ENCODE measurements at regions not wholly inside any gene's neighbourhood (a gene's known extent, or its start where the extent isn't known, plus 50 kb on each side); places are given as distances from the start of the nearest gene placed in this dataset.

DNA sequence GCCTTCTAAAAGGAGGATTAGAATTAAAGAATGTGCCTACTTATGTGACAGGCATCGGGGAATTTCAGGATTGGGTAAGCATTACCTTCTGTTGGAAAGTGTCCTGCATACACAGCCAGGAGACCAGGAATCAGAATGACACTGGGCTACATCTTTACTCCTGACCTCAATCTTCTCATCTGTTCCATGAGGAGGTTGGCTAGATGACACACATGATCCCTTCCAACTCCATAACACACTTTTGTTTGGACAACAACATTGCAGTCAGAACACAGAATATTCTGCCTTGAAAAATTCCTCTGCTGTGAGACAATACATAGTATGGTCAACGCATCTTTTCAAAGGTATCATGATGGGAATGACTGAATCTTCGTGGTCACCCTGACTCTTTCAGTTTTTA lies 1281.2 kb upstream of the SORCS1 start:
- no peak for DNase-seq (ENCODE audit: low spot score)

GRCh38 chr10:108443636-108444035 lies 1279.1 kb upstream of the SORCS1 start:
- DNase-seq (ENCODE audit: low spot score), result no peak

- no peak for DNase-seq (ENCODE audit: low spot score)
These were observed 1274.9 kb upstream of the SORCS1 start for GRCh38 chr10:108439397-108439796.

DNA sequence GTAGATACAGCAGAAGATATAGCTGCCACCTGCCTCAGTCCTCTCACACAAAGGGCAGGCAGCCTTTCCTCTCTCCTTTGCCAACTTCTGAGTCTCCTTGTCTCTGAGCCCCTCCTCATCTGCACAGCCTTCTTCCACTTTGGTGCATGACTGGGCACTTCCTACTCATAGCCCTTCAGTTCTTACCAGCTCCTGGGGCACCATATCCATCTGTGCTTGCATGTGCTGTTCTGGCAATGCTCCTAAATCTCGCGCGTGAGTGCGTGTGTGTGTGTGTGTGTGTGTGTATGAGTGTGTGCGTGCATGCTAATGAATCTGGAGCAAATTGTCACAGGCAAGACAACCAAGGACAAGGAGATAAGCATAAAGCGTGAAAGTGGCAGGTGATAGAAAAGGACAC lies 1271.6 kb upstream of the SORCS1 start:
- DNase-seq (ENCODE audit: low spot score), result no peak

- DNase-seq (ENCODE audit: low spot score), result no peak
These were observed 1270.2 kb upstream of the SORCS1 start for GRCh38 chr10:108434559-108435252.

GRCh38 chr10:108427146-108427545 lies 1262.6 kb upstream of the SORCS1 start:
- DNase-seq (ENCODE audit: low spot score), result no peak

DNA sequence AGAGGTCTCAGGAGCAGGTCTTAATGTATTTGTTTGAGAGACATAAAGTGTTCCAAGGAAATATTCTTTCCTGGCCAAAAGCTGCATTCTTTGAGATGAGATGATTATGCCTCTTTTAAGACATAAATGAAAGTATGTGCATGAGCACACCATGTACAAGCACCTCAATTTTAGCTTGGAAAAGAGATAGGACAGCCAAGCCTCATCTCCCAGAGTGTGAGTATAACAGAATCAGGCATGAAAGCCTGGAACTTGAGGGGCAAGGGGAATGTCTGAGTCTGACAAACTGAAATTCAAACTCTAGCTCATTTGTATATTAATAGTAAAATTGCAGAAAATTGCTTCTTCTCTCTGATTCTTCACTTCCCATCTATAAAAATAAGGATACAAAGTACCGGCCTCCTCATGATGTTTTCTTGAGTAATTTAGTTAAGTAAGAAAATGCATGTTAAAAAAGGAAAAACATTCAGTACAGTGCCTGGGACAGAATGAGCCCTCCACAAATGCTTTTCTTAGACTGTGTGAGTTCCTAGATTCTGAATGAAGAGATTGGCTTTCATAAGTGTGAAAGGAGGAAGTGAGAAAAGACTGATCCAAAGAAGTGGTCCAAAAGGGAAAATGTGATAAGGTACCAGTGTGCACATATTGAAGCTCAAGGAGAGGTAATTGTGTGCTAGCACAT lies 1260.9 kb upstream of the SORCS1 start:
- no peak for DNase-seq (ENCODE audit: low spot score)

- no peak for DNase-seq (ENCODE audit: low spot score)
These were observed 1260.2 kb upstream of the SORCS1 start for GRCh38 chr10:108424656-108425055.

GRCh38 chr10:108422286-108422685 lies 1257.8 kb upstream of the SORCS1 start:
- DNase-seq (ENCODE audit: low spot score), result no peak

- no peak for DNase-seq (ENCODE audit: low spot score)
These were observed 1256.8 kb upstream of the SORCS1 start for GRCh38 chr10:108421266-108421665.

- DNase-seq (ENCODE audit: low spot score), result no peak
These were observed 1249.4 kb upstream of the SORCS1 start for GRCh38 chr10:108413954-108414353.

DNA sequence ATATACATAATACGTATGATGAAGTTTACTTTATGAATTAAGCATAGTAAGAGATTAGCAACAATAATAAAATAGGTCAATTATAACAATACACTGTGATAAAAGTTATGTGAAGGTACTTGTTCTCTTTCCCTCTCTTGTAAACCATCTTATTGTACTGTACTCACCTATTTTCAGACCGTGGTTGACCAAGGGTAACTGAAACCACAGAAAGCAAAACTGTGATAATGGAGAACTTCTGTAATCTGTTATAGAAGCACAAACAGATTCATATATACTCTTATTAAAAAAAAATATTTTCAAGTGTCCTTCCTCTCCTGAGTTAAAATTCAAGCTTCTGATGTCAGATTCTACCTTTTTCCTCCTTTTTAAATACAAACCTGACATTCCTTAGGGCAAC lies 1247.8 kb upstream of the SORCS1 start:
- DNase-seq (ENCODE audit: low spot score), result no peak

GRCh38 chr10:108411894-108412293 lies 1247.4 kb upstream of the SORCS1 start:
- DNase-seq (ENCODE audit: low spot score), result no peak

GRCh38 chr10:108411206-108411605 lies 1246.7 kb upstream of the SORCS1 start:
- DNase-seq (ENCODE audit: low spot score), result no peak

GRCh38 chr10:108410236-108410635 lies 1245.7 kb upstream of the SORCS1 start:
- no peak for DNase-seq (ENCODE audit: low spot score)

DNA sequence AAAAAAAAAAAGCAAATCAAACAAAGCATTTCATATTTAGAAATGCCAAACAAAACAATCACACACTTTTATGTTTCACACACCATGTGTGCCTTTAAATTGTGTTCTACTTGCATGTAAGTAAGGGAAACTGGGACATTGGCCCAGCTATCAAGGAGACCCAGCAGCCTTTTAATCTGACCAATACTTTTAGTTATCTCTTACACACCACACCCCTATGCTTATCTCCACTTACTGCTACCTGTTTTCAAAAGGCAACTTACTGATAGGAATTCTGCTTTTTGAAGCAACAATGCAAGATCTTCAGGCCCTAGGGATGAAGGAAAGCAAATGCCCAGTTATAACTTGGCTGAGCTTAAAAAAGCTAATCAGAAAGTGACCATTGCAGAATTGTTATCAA lies 1244.8 kb upstream of the SORCS1 start:
- no peak for DNase-seq (ENCODE audit: low spot score)

GRCh38 chr10:108404155-108404554 lies 1239.6 kb upstream of the SORCS1 start:
- DNase-seq (ENCODE audit: low spot score), result no peak

DNA sequence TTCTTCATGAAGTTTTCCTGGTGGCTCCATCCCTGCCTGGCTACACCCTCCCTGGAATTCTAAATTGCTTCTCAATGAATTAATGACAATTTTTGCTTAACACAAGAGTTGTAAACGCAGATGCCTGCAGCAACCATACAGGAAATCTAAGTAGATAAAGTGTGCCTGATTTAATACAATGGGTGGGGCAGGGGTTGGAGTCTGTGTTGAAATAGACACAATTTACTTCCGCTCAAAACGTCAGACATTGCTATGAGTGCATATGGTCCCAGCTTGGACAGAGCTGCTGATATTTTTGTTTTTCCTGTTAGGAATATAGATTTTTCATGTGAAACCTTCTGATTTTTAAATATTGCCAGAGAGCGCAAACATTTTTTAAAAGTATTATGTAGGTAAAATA lies 1235.0 kb upstream of the SORCS1 start:
- DNase-seq (ENCODE audit: low spot score), result no peak

DNA sequence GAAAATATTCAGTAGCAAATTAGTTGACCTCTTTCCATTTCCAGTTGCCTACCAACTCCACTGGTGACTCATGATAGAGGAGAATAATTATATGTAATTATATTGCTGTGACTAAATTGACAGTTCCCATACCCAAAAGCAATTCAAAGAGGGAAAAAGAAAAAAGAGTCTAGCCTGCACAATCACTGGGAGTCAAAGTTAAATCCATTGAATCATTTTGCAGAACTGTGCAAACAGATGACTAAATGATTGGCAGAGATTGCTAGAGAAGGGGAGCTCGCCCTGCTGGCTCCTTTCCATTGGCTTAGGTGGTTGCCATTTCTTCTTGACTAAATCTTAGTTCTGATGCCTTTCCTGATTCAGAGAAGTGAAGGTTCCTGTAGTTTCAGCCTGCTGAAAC lies 1228.6 kb upstream of the SORCS1 start:
- DNase-seq (ENCODE audit: low spot score), result no peak

DNA sequence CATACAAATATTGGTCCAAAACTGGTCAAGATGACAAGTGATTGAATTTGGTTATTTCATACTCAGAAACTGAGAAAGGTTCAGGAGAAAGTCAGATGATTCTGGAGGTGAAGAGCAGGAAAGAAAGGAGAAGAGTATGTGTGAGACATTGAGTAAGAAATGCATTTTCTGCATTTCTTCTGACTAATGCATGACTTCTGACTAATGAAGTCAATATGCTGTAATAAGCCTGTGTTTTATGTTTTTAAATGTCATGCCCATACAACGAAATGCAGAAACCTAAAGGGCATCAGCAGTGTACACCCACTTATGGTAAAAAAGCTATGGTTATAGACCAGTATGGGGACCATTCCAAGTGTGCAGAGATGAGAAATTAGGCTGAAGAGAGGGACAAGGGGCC lies 1227.8 kb upstream of the SORCS1 start:
- DNase-seq (ENCODE audit: low spot score), result no peak

GRCh38 chr10:108388706-108389105 lies 1224.2 kb upstream of the SORCS1 start:
- no peak for DNase-seq (ENCODE audit: low spot score)

DNA sequence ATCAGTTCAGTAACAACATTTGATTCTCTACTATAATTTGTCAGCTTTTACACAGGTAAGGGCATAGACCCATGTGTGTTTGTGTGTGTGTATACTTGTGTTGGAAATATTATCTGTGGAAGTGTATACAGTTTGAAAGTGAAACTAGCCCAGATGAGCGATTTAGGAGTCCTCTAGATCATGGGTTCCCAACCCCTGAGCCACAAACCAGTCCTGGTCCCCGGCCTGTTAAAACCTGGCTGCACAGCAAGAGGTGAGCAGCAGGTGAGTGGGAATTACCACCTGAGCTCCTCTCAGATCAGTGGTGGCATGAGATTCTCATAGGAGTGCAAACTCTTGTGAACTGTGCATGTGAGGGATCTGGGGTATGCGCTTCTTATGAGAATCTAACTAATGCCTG lies 1221.5 kb upstream of the SORCS1 start:
- DNase-seq (ENCODE audit: low spot score), result no peak

GRCh38 chr10:108384378-108384777 lies 1219.9 kb upstream of the SORCS1 start:
- no peak for DNase-seq (ENCODE audit: low spot score)

Data from mesenteric fat pad (tissue), 1 donor.